ENCODE measurements at regions not wholly inside any gene's neighbourhood (a gene's known extent, or its start where the extent isn't known, plus 50 kb on each side); places are given as distances from the start of the nearest gene placed in this dataset.
A peak's percentile ranks its signal among the peaks of the same experiment; 100 is the strongest.

DNA sequence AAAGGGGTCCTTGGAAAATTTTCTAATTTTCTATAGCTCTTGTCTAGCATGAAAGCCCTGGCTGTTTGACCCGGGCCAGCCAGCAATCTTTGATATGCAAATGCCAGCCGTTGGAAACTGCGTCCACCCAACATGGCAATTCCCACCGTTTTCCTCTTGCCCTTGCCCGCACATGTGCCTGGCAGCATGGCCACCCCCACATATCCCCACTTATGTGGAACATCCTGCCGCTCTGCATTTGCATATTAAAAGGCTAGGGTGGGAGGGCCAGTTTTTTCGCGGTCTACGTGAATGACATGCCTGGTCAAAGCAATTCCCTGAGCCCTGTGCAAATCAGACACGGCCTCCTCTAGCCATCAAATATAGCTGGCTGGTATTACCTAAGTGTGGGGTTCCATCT lies 110.3 kb upstream of the TDRD3 start:
- no peak for DNase-seq

GRCh38 chr13:60288569-60288968 lies 108.5 kb upstream of the TDRD3 start:
- no peak for DNase-seq

DNA sequence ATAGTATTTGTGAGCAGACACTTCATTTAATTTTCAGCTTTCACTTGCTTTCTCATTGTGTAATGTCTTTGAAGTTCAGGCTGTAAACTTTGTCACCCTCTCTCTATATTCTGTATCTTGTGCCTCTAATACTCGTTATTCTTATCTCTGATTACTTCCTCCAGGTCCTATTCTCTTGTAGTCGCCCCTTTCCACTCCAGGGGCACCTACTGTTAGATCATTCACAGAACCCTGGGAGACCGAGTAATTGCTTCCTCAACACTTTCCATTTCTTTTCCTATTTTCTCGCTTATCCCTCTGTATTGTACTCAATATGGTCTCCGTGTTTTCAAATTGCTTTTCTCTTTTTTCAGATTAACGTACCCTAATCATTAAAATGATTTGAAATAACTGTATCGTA lies 93.9 kb upstream of the TDRD3 start:
- DNase-seq, result no peak

GRCh38 chr13:60311527-60311926 lies 85.5 kb upstream of the TDRD3 start:
- no peak for DNase-seq

DNA sequence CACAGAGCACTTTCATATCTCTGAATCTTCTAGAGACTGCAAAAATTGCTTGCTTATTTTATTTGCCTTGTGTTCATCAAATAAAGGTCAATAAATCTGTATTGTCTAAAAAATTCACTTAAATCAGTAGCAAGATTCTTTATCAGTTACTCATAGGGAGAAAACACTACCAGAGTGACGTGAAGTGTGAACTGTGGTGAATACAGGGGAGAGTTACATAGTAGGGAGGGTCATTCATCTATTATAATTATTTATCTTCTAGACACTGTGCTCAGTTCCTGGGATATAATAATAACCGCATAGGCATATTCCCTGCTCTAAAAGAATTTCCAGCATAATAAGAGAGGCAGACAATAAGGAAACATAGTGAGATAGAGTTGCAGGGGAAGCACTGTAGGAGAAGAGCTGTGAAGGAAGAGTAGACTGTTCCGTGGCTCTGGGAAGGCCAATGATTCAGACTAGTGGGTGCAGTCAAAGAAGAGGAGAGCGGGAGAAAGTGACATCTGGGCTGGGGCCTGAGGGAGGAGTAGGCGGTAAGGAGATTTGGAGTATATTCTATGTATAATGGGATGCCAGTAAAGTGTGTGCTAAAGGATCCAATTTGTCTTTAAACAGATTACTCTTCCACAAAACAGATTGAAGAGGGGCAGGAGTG lies 84.0 kb upstream of the TDRD3 start:
- DNase-seq, result no peak

DNA sequence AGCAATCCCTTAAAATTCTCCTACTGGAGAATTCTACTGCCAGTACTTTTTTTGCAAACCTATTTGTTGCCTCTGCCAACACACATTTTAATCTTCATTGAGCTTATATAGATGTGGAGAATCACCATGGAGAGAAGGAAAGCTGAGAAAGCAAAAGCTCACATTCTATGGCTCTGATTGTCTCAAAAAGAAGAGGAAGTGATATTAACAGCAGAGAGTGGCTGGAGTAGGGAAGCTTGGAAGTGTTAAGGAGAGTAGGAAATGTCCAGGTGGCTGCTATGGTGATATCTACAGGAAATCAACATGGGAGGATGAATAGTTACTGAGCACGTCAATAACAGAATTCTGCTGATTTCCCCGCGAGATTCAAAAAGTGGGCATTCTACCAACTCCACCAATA lies 78.8 kb upstream of the TDRD3 start:
- no peak for DNase-seq

DNA sequence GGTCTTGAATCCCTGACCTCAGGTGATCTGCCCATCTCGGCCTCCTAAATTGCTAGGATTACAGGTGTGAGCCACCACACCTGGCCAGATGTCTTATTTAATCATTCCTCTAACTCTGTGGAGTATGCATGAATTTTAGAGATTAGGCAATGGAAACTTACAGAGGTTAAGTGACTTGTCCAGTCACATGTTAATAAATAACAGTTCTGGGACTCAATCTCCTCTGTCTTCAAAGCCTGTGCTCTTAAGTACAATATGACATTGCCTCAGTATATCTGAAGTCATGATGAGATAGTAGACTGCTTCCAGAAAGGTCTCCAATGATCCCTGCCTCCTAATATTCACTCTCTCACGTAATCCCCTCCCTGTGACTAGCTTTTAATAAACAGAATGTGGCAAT lies 72.9 kb upstream of the TDRD3 start:
- DNase-seq, result no peak

GRCh38 chr13:60326273-60326672 lies 70.7 kb upstream of the TDRD3 start:
- DNase-seq, result no peak

DNA sequence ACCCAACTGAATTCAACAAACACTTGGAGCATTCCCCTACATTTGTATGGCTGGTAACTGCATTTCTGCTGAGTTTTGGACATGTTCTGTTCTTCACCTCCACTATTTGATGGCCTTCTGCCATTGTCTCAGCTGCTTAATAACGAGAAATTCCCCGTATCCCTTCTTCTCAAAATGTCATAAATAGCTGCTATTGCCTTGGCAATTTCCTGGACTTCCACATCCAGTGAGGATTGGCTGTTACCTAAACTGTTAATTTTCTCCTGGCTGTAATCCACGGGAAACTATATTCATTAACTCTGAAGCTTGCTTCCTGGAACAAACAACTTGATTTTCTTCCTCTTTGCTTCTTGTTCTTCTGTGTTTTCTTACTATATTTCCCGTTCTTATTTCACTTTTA lies 69.5 kb upstream of the TDRD3 start:
- DNase-seq, result no peak

GRCh38 chr13:60328073-60328472 lies 68.9 kb upstream of the TDRD3 start:
- no peak for DNase-seq

GRCh38 chr13:60329221-60329923 lies 67.6 kb upstream of the TDRD3 start:
- peak; percentile 2 for DNase-seq

GRCh38 chr13:60331249-60332012 lies 65.6 kb upstream of the TDRD3 start:
- DNase-seq, result no peak

- DNase-seq, result no peak
Measured at GRCh38 chr13:60332682-60333081, 64.3 kb upstream of the TDRD3 start.

GRCh38 chr13:60334310-60334709 lies 62.7 kb upstream of the TDRD3 start:
- DNase-seq, result no peak

GRCh38 chr13:60335531-60335930 lies 61.5 kb upstream of the TDRD3 start:
- DNase-seq, result no peak

DNA sequence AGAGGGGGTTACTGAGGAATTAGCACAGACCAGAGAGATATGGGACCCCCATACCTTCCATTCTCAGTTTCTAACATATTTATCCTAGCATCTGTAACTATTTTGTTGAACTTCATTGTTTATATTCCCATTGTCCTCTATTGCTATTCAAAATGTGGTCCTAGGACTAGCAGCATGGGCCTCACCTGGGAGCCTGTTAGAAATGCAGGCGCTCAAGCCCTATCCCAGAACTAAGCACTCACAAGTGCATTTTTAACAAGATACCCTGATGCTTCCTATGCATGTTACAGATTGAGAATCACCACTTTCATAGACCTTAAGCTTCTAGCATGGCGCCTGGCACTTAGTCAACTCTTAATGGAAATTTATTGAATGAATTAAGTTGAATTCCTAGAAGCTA lies 58.3 kb upstream of the TDRD3 start:
- DNase-seq, result no peak

GRCh38 chr13:60343978-60344377 lies 53.0 kb upstream of the TDRD3 start:
- no peak for DNase-seq

- DNase-seq, result no peak
Measured at GRCh38 chr13:60347174-60347573, 49.8 kb upstream of the TDRD3 start.

Measured in CD4-positive, alpha-beta T cell treated with Interleukin-12 subunit alpha and Interleukin-12 subunit beta, for 1 hour (primary cell).